CD4-positive, alpha-beta T cell treated with Interleukin-15 for 4 hours (primary cell): ENCODE measurements at regions not wholly inside any gene's neighbourhood (a gene's known extent, or its start where the extent isn't known, plus 50 kb on each side); places are given as distances from the start of the nearest gene placed in this dataset.
"Not testable (repeated sequence)": the region's sequence is repeated elsewhere in the genome, so short reads cannot be mapped to it uniquely, and the experiment has no call there.

Source experiments
- DNase-seq: peaks from one replicate; pipeline ENCODE4 v3.0.0-alpha.2; 2020; ENCODE audit warnings: low spot score

DNA sequence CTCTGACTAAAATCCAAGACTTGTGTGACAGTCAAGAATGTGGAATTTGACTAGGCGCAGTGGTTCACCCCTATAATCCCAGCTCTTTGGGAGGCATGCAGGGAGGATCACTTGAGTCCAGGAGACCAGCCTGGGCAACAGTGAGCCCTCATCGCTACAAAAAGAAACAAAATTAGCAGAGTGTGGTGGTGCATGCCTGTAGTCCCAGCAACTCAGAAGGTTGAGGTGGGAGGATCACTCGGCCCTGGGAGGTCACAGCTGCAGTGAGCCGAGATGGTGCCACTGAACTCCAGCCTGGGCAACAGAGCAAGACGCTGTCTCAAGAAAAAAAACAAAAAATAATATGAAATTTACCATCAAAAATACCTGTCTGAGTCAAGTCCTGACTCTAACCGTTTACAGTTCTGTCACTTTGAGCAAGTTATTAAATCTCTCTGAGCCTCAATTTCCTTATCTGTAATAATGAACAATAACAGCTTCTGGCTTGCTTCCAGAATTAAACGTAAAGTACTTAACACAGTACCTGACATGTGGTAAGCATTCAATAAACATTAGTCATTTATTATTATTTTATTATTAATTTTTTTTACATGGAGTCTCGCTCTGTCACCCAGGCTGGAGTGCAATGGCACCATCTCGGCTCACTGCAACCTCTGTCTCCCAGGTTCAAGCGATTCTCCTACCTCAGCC, 204.6 kb upstream of the TSC22D1 start:
- no peak for DNase-seq

DNA sequence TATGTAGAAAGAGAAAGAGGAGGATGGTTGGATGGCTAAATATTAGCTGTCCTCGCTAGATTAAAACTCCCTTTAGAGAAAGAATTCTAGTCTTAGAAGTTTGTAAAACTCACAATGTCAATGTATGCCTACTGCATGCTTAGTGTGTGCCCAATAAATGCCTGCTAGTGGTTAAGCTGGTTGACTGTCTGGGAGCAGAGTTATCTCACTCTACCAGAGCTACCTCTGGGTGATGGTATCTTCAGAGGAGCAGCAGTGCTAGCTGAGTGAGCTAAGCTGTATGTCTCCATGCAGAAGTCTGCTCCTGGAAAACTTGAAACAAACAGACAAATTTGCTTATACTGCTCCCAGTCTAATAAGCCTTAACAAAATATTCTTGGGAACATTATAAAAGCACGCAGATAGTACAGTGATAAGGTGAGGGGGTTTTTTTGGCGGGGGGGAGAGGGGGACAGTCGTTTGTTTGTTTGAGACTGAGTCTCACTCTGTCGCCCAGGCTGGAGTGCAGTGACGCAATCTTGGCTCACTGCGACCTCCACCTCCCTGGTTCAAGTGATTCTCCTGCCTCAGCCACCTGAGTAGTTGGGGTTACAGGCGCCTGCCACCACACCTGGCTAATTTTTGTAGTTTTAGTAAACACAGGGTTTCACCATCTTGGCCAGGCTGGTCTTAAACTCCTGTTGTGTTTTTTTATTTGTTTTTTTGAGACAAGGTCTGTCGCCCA, 202.8 kb upstream of the TSC22D1 start:
- DNase-seq = no peak

DNA sequence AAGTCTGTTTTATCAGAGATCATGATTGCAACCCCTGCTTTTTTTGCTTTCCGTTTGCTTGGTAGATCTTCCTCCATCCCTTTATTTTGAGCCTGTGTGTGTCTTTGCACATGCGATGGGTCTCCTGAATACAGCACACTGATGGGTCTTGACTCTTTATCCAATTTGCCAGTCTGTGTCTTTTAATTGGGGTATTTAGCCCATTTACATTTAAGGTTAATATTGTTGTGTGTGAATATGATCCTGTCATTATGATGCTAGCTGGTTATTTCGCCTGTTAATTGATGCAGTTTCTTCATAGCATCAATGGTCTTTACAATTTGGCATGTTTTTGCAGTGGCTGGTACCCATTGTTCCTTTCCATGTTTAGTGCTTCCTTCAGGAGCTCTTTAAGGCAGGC, 199.2 kb upstream of the TSC22D1 start:
- not testable (repeated sequence) for DNase-seq

DNA sequence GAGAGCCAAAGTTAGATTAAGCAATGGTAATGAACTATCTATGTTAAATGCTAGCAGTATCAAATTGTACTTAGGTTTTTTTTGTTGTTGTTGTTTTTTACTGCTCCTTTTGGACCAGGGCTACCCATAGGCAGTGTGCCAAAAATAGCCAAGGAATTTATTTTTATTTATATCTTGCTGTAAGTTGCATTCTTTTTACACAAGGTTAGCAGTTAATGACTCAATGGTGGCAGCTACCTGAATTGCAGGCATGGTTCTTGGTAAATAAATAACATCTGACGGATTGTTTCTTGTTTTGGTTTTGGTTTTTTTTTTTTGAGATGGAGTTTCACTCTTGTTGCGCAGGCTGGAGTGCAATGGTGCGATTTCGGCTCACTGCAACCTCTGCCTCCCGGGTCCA, 194.8 kb upstream of the TSC22D1 start:
- DNase-seq = no peak

DNA sequence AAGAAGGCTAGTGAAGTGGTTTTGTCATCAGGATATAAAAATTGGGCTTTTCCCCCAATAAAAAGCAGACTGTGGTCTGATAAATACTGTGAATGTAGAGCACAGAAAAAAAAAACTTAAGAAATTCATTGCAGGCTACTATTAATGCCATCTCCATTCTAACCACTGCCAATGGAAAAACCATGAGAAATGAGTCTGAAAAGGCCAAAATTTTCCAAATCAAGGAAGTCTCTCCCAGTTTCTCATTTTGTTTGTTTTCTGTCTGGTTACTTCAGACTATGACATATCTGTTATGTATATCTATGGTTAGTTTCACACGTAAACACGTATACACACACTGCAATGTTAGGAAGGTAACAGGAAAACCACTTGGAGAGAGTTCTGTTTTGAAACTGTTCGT, 193.6 kb upstream of the TSC22D1 start:
- DNase-seq = no peak

DNA sequence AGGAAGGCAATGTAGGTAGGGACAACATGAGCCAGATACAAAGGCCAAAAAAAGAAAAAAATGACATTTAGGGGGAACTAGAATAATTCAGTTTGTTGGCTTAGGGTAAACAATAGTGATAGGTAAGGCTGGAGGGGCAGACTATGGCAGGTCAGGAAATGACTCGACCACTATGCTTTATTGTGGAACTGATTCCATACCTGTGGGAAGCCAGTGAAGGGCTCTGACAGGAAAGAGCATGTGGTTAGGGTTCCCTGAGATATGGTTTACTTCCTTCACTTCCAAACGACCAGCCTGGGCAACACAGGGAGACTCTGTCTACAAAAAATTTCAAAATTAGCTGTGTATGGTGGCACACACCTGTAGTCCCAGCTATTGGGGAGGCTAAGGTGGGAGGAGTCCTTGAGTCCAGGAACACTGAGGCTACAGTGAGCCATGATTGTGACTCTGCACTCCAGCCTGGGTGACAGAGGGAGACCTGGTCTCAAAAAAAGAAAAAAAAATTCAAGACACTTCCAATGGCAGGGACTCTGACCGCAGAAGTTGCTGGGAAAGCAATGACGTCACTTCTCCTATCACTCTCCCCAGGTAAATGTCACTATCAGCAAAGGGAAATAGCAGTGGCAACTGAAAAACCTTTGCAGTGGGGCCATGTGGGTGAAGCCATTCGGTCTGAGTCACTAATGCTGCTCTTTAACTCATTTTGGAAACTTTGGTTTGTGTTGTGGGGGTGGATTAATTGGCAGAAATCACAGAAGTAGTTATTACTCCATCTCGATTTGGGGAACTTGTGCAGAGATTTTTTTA, 192.8 kb upstream of the TSC22D1 start:
- no peak for DNase-seq

DNA sequence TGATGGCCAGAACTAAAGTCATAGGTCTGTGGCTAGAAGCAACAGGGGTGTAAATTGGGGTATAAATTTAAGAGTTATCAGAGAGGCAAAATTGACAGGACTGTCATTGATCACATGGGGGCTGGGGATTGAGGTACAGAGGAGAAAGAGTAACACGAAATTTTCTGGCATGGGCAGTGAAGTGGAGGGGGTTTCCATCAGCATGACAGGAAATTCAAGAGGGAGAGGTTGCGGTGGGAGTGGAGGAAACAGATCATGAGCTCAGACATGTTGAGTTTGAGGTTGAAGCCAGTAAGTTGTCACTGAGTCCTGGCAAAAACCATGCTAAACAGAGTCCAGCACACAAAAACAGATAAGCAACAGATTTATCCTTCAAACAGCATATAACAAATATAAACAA, 192.1 kb upstream of the TSC22D1 start:
- DNase-seq = peak; percentile 13

DNA sequence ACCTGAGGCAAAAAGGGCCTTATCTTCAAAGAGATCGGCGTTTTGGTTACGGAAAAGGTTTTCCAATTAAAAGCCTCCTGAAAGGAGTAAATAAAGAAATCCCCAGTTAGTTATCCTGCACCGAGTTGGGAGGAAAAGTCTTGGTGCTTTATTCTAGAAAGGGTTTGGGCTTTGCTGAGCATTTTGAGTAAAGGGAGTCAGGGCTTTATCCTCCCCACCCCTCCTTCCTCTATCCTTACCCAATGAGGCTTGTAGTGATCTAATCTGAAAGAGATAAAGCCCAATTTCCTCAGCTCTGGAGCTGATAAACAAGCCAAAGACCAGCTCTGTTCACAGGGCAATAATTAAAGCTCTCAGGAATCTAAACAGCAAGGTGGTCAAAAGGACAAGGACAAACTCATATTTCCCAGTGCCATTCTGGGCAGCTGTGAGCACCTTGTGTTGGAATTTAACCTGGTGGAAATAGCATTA, 188.9 kb upstream of the TSC22D1 start:
- no peak for DNase-seq

DNA sequence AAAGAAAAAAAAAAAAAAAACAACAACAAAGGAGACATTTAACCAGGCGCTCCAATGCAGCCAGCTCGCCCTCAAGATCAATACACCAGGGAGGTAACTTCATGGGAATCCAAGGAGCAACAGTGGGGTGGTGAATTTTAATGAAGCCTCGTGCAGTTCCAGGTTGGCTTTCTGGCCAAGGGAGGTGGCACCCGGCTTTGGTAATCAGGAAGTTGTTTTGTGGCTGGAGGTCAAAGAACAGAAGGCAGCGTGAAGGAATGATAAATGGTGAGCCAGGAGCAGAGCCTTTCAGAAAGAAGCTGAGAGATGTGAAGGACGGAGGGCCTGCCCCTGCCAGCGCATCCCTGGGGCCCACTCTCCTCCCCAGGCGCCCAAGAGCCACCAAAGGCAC, 188.2 kb upstream of the TSC22D1 start:
- DNase-seq = no peak

DNA sequence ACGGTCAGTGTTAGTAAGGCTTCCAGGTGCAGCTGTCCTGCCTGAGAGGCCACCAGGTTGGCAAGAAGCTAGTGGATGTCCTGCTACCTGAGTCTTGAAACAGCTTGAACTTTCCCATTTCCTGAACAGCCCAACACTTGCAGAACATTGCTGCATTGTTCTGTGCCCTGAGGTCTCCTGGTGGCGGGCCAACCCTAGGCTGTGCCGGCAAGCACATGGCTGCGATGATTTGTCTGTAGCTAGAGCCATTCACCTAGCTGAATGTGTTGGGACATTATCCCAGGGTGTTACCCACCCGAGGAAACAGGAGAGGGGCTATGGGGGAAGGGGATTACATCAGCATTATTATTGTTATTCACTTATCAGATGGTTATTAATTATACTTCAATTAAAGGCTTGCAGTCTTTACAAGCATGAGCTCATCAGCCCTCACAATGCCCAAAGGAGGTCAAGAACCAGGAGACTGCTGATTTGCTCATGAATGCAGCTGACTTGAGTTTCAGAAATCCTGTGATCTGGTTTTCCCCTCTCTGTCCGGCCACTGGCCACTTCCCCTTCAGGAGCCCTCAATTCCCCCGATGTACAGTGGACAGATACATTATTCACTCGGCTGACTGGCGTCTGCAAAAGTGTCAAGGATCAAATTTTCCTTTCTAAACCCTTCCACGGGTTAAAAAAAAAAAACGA, 187.6 kb upstream of the TSC22D1 start:
- DNase-seq = no peak

DNA sequence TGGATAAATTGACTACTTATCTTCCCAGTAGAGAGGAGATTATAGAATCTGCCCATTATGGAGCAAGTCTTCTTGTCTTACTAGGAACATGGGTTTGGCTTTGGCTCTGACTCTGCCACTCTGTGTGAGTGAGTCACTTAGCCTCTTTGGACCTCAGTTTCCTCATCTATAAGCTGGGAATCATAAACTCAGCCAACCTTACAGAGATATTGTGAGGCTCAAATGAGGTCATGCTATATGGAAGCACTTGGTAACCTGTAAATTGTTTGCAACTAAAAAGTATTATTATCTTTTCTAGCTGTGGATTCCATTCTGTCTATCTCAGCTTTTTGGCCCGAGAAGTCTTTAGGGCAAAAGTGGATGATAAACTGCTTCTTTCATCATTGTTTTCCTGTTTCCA, 186.8 kb upstream of the TSC22D1 start:
- no peak for DNase-seq

DNA sequence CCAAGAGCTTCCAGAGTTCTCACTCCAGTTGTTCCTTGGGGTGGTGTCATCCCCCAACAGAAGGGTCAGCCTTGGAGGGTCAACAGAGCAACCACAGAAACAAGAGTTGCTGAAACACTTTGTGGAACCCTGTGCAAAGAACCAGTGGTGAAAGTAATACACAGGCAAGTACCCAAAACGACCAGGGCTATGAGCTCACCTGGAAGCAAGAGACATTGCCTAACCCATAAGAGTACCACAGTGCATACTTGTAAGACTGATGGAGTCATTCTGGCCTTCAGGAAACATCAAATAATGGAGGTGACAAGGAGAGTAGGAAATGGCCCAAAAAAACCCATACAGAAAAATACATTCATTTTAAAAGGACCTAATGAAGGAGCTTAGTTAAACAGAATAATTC, 184.3 kb upstream of the TSC22D1 start:
- DNase-seq = no peak

DNA sequence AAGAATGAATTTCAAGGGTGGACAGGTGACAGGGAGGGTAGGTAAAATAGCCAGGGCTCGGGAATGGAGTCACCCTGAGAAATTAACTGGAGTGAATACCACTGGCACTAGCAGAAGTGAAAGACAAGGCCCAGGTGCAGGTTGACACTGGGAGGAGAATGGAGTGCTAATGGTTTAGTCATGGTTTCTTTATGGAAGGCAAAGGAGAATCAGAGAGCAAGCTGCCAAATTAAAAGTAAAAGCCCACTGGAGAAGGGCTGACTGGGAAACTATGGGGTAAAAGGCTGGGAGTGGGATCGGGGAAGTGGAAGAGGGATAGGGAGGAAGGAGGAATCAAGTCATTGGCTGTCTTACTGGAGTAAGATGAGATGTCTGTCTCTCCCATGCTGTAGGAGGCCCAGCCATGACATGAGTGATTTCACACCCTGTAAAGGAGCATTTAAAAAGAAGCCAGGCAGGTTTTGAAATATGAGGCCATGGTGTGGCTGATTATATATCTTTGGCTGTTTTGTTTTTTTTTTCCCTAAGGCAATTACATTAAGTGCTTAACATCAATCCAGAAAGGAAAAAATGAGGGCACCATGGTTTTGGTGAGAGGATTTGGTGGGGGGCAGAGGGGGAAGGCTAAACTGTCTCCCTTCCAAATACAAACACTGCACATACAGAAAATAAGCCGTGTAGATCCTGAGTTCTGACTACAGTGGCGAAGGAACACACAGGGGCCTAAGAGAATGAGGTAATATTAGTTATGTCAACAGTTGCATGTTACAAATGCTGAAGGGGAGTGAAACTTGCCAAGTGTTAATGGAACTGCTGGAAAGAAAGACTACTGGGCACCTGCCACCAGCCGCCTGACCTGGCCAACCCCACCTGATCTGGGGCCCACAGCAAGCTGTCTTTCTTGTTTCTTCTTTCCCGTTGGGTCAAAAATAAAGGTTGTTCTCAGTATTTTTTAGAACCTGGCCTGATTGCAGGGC, 183.5 kb upstream of the TSC22D1 start:
- no peak for DNase-seq

DNA sequence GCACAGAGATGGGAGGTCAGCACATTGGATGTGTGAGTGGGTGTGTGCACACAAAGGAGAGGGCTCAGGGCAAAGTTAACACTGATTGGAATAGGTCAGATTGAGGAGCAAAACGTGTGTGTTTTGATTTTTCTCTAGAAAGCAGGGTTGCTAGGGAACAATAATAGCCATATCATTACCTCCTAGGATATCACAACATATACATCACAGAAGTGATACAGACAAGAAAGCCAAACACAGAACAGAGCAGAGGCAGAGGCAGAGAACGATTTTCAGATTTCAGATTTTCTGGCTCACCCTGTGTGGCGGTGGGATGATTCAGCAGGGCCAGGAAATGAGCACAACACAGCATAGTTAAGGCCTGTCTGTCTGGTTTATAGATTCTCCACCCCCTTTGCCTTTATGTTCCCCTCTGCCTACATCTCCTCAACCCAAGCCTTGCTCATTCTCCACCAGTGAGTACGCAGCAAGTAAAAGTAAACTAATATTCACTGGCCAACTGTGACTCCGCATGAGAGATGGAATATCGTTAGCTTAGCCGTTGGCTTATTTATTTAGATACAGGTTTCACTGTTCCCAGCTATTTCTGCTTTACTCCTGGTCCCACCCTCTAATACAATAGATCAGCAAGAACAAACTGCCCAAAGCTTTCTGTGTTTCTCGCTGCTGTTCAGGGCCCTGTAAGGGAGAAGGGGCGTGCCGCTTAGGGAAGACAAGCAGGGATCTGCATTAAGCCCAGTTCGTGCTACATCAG, 182.7 kb upstream of the TSC22D1 start:
- no peak for DNase-seq

DNA sequence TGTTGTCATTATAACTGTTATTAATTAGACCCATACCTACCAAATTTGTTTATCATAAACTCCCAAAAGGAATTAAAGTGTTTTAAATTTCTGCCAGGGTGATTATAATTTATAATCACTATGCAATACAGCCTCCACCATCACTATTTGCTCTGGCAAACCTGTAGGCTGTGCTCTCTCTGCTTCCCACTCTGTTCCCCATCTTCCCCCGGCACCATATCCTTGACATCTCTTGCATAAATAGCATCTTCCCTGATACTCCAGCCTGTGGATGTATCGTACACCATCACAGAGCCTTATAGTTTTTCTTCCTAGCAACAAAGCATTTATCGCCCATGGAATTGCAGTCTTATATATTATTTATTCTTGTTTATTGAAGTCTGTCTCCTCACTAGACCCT, 181.5 kb upstream of the TSC22D1 start:
- no peak for DNase-seq

DNA sequence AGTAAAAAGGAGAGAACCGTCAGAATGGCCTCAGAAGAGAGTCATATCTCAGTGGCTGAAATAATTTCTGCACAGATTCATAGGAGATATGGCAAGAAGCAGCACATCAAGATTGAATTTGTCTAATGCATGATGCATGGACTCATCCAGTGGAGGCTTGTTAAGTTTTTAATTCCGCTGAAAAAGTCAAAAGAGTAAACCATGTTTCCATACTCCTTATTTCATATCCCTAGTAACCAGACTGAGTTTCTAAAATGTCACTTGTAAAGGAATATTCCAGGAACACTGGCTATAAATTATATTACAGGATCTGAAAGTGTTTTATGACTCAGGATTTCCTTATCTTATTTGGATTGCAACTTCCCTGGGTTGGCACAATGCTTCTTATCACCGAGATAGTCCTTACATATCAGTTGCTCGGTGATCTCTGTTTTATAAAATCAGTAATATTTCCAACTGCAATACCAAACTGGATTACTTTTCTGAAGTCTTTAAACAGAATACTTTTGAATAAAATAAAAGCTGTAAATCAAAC, 180.2 kb upstream of the TSC22D1 start:
- no peak for DNase-seq

DNA sequence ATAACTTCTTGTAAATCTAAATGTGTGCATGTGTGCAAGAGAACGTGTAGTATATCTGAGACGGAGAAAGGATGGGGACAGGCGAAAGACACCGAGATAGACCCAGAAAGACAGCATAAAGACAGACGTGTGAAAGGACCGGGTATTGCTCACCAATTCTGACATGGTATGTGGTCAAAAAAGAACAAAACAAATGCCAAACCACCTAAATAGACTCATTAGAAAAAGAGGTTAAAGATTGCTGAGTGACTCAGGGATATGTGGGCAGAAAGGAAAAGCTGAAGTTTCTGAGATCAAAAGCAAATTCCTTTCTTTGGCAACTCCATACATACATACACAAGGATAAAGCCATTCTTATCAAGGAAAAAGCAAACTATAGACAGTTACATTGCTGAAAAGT, 179.7 kb upstream of the TSC22D1 start:
- DNase-seq = no peak

DNA sequence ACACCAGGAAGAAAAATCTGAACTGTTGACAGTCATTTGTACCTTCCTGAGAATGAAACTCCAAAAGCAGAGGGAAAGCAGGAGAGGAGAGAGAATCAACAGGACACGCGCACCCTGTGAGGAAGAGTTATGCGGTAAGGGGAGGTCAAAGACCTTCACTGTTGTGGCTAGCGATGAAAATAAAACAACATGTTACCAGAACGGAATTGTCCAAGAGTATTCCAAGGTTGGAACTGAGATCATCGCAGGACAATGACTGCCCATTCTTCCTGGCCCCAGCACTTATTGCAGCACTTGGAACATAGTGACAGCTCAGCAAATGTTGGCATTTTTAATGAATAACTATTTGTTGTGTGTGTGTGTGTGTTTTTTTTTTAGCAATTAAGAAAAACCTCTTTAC, 176.0 kb upstream of the TSC22D1 start:
- DNase-seq = no peak

DNA sequence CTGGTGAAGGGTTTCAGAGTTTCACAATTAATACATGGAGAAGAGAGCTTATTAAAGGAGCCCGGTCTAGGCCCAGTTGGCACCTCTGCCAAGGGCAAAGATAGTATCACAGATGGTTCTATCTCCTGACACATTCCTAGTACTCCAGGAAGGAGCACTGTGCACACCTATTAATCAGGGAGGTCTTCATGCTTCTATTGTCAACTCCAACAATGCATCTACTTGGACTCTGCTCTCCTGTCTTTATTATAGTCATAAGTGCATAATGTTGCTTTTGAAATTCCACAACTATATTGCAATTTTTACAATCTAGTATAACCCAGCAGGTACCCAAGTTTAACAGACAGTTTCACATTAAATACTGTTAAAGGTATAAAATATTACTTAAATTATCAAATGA, 174.5 kb upstream of the TSC22D1 start:
- no peak for DNase-seq

DNA sequence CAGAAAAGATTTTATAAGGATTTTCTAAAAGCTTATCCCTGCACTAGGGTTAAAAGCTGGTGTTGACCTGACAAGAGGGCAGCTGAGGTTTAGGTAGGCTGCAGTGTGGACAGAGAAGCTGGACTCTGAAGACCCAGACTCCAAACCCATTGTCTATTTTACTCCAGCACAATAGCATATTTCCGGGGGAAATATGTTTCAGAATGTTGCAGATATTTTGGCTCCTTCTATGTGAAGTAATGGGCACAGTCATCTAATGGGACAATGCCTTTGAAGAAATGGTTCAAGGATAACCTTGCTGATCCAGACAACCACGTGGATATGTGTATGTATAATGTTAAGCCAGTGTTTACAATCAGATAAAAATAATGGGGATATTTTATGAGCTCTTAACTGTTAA, 173.8 kb upstream of the TSC22D1 start:
- no peak for DNase-seq
